ENCODE measurements at regions not wholly inside any gene's neighbourhood (a gene's known extent, or its start where the extent isn't known, plus 50 kb on each side); places are given as distances from the start of the nearest gene placed in this dataset.

DNA sequence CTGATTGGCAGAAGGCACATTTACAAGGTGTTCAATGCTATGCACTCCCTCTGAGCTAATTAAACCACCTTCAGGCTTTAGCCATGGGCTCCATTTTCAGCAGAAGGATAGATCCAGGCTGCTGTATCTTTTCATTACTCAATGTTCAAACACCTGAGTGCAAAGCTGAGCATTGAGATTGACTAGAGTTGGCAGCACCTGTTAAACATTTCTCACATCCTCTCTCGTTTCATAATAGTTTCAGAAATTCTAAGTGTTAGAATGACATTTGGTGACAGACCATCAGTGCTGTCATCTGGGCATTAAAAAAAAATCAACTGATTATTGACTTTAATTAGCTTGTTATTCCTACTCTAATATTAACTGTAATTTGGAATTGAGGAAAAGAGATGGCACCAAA, 187.1 kb upstream of the SEMA3E start (continued):
- TF ChIP-seq, protein P1, sequence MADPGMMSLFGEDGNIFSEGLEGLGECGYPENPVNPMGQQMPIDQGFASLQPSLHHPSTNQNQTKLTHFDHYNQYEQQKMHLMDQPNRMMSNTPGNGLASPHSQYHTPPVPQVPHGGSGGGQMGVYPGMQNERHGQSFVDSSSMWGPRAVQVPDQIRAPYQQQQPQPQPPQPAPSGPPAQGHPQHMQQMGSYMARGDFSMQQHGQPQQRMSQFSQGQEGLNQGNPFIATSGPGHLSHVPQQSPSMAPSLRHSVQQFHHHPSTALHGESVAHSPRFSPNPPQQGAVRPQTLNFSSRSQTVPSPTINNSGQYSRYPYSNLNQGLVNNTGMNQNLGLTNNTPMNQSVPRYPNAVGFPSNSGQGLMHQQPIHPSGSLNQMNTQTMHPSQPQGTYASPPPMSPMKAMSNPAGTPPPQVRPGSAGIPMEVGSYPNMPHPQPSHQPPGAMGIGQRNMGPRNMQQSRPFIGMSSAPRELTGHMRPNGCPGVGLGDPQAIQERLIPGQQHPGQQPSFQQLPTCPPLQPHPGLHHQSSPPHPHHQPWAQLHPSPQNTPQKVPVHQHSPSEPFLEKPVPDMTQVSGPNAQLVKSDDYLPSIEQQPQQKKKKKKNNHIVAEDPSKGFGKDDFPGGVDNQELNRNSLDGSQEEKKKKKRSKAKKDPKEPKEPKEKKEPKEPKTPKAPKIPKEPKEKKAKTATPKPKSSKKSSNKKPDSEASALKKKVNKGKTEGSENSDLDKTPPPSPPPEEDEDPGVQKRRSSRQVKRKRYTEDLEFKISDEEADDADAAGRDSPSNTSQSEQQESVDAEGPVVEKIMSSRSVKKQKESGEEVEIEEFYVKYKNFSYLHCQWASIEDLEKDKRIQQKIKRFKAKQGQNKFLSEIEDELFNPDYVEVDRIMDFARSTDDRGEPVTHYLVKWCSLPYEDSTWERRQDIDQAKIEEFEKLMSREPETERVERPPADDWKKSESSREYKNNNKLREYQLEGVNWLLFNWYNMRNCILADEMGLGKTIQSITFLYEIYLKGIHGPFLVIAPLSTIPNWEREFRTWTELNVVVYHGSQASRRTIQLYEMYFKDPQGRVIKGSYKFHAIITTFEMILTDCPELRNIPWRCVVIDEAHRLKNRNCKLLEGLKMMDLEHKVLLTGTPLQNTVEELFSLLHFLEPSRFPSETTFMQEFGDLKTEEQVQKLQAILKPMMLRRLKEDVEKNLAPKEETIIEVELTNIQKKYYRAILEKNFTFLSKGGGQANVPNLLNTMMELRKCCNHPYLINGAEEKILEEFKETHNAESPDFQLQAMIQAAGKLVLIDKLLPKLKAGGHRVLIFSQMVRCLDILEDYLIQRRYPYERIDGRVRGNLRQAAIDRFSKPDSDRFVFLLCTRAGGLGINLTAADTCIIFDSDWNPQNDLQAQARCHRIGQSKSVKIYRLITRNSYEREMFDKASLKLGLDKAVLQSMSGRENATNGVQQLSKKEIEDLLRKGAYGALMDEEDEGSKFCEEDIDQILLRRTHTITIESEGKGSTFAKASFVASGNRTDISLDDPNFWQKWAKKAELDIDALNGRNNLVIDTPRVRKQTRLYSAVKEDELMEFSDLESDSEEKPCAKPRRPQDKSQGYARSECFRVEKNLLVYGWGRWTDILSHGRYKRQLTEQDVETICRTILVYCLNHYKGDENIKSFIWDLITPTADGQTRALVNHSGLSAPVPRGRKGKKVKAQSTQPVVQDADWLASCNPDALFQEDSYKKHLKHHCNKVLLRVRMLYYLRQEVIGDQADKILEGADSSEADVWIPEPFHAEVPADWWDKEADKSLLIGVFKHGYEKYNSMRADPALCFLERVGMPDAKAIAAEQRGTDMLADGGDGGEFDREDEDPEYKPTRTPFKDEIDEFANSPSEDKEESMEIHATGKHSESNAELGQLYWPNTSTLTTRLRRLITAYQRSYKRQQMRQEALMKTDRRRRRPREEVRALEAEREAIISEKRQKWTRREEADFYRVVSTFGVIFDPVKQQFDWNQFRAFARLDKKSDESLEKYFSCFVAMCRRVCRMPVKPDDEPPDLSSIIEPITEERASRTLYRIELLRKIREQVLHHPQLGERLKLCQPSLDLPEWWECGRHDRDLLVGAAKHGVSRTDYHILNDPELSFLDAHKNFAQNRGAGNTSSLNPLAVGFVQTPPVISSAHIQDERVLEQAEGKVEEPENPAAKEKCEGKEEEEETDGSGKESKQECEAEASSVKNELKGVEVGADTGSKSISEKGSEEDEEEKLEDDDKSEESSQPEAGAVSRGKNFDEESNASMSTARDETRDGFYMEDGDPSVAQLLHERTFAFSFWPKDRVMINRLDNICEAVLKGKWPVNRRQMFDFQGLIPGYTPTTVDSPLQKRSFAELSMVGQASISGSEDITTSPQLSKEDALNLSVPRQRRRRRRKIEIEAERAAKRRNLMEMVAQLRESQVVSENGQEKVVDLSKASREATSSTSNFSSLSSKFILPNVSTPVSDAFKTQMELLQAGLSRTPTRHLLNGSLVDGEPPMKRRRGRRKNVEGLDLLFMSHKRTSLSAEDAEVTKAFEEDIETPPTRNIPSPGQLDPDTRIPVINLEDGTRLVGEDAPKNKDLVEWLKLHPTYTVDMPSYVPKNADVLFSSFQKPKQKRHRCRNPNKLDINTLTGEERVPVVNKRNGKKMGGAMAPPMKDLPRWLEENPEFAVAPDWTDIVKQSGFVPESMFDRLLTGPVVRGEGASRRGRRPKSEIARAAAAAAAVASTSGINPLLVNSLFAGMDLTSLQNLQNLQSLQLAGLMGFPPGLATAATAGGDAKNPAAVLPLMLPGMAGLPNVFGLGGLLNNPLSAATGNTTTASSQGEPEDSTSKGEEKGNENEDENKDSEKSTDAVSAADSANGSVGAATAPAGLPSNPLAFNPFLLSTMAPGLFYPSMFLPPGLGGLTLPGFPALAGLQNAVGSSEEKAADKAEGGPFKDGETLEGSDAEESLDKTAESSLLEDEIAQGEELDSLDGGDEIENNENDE (IDR thresholded peaks at IDR 0.05; ENCODE audit: insufficient replicate concordance, low read length): no peak
- TF ChIP-seq RAD21 (IDR thresholded peaks at IDR 0.05 in 1 of 2, conservative IDR thresholded peaks at IDR 0.05 in 1 of 2; ENCODE audit: low read depth in 2 of 2, low read length in 2 of 2): no peak

Measured in H1 (cell line).